AML-193 (cell line): ENCODE measurements at regions not wholly inside any gene's neighbourhood (a gene's known extent, or its start where the extent isn't known, plus 50 kb on each side); places are given as distances from the start of the nearest gene placed in this dataset.

ENCODE experiments used
- DNase-seq, 2 experiments: peaks; one replicate each; lab custom pipeline; 2025; lab: John Stamatoyannopoulos, UW

DNA sequence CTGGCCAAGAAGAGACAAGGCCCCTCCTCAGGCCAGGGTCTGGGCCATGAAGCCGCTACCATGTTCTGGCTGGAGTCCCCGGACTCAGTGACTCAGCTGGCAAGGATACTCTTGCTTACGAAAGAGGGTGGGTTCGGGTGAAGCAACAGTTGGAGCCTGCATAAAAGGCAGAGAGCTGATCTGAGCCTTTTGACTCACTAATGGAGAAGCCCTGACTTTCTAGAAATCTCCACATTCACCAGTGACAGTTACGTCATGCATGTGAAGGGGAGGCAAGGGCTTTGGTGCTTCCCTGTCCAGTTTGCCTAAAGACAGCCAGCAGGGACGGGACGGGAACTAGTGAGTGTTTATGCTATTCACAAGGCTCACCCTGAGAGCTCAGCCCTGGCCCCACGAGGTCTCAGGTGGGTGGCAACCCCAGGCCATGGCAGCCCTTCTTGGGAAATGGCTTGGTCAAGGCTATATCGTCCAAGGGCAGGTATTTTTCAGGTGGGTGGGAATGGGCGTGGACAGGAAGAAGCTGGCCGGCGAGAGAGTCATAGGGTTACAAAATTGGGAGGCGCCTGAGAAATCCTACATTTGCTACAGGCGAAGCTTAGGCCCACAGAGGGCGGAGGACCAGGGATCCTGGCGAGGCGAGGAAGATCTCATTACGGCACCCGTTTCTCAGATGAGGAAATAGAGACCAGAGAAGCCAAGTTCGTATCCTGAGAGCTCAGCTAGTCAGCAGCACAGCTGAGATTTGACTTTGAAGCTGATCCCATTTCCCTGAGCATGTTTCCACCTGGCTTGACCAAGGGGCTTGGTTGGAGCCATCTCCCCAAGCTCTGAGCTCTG, 314.6 kb downstream of the BCL11B start:
- peak; percentile 33 to 73 for DNase-seq

DNA sequence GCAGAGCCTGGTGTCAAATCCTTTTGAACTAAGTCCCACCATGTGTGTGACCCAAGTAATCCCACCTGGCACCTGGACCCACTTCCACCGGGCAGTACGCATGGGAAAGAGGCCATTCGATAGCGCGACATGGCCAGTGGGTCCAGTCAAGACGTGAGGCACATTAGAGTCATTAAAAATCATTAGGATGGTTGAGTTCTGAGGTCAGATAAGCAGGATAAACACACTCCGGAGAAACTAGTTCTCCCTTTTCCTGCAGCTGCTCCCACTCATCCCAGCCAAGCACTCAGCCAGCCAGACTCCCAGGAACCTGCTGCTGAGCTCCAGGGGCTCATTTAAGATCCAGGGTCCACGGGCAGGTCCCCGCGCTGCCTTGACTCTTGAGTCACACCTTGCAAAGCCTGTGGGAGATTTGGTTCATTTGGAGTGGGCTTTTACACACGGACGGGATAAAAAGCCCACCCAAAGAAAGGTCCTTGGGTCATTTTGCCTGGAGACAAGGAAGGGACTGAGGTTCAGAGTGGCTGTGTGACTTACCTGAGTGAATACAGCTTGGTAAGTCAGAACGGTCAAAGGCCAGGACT, 313.9 kb downstream of the BCL11B start:
- no peak for DNase-seq

- DNase-seq = no peak
These were observed 313.4 kb downstream of the BCL11B start for GRCh38 chr14:98958632-98959031.

- DNase-seq = no peak
These were observed 312.6 kb downstream of the BCL11B start for GRCh38 chr14:98959410-98959809.

DNA sequence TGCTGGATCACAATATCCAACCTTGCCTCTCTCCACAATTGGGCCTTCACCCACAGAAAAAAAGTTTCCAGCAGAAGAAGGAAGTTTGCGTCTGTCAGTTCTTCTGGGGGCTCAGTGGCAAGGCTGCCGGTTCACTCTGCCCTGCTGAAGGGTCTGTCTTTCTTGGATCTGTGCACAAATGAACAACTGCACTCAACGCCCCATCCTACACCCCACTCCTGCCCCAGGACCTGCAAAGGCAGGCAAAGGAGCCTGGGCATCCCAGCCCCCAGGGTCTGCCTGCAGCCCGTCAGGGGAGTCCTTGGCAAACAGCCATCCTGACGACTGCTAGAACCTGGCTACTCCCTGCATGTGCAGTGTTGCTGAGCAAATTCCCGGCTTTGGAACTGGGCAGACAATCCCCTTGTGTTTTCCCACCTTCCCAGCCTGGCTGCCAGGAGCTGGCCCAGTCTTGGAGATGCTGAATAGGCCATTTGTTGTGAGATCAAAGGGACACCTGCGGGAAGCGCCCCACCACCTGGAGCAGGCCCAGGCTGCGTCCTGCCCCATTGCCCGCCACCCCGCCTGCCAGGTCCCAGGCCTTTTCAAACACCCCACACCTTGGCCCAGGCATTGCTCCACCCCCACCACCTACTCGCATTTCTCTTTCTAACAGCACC, 311.9 kb downstream of the BCL11B start:
- no peak for DNase-seq

DNA sequence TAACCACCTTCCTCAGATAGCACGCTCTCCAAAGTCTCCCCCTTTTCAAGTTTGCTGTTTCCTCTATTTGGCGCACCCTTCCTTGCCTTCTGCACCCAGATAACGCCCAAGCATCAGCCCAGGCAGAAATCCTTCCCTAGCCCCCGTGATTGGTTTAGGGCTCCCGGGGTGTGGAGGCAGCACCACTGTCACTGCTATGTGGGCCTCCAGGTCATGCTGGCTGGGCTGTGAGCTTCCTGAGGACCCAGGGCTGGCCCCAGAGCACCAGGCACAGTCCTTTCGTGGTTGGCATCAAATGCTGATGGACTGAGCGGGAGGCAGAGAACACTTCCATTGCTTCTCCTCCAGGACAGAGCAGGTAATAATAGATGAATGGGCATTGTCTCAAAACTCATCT, 311.4 kb downstream of the BCL11B start:
- no peak for DNase-seq

DNA sequence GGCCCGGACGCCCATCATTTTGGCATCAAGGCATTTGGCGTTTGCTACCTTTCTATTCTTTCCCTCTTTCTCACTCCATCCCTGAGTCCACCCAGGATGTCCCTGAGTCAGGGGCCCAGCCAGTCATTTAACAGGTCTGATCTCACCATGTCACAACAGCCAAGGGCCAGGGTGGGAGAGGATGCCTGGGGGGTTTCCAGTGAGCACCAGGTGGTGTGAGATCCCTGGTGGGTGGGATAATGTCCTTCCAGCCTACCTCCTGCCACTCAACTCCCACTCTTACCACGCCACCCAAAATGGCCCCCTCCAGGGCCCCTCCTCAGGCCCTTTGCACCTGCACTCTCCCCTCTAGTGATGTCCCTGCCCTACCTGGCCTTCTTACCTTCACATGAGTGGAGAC, 310.8 kb downstream of the BCL11B start:
- no peak for DNase-seq

- DNase-seq = no peak
These were observed 309.9 kb downstream of the BCL11B start for GRCh38 chr14:98962118-98962517.

- DNase-seq = no peak
These were observed 308.4 kb downstream of the BCL11B start for GRCh38 chr14:98963610-98964009.

DNA sequence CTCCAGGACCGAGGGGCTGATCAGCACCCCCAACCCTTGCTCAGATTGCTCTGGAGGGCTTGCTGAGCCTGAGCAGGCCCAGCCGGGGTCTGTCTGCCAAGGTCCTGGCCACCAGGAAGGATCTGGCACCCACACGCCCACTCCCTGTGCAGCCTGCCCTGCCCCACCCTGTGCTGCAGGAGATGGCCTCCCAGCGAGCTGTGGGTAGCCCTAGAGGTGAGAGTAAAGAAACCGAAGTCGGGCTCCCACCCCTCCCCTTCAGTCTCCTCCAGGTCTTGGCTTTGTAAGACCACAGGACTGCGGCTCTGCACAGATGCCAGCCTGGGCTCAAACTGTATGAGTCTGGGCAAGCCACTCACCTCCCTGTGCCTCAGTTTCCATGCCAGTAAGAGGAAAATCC, 307.8 kb downstream of the BCL11B start:
- DNase-seq = no peak

DNA sequence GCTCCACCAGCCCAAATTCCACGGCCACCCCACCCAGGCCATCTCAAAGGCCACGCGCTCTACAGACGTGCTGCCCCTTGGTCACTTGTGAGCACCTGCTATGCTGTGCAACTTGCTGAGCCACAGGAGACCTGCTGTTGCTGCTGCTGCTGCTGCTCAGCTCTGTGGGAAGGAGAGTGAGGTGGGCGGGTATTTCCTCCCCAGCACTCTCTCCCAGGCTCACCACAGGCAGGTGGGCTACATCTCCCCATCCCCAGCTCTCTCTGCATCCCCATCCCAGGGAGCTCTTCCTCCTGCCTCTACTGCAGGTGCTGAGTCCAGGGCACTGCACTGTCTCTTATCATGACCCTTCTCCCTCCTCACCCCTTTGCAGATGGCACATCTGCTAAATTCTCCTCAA, 306.9 kb downstream of the BCL11B start:
- no peak for DNase-seq

DNA sequence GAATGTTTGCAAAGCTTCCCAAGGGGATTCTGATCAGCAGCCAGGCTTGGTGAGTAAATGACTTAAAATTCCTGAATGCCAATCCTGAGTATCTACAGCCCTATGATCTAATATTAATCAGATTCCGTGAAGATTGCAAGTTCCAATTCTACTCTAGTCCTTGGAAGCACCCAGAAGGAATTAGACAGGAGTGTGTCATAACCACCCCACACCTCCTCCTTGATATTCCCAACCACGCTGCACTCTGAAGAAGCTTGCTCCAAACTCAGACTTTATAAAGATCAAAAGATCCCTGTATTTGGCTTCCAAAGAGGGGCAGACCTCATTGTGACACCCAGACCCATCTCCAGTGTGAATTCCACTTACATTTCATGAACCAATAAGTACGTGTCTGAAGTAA, 306.0 kb downstream of the BCL11B start:
- DNase-seq = no peak

GRCh38 chr14:98966475-98967162, 305.4 kb downstream of the BCL11B start:
- DNase-seq = no peak

DNA sequence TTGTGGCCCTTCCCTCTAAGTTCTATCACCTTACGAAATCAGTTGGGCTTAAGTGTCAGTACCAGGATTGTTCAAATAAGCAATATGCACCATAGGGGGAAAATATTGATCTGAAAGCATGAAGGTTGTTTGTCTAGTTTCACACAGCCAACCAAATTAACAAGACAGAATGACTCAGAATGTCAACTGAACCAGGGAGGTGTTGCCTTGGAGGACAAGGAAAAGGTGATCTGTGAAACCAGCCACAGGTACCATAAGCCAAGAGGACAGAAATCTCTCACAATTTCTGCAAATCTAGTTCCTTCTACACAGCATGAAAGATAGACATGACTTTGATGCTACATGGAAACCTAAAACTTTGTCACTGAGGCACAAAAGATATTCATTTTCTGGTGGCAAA, 297.9 kb downstream of the BCL11B start:
- no peak for DNase-seq

DNA sequence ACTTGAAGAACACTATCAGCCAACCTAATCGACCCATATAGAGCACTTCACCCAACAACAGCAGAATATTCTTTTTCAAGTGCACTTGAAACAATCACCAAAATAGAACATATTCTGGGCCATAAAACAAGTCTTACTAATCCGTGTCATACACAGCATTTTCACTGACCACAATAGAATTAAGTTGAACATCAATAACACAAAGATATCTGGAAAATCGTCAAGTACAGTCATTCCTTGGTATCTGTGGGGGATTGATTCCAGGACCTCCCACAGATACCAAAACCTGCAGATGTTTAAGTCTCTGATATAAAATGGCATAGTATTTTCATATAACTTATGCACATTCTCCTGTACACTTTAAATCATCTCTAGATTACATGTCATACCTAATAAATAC, 295.7 kb downstream of the BCL11B start:
- DNase-seq = no peak

DNA sequence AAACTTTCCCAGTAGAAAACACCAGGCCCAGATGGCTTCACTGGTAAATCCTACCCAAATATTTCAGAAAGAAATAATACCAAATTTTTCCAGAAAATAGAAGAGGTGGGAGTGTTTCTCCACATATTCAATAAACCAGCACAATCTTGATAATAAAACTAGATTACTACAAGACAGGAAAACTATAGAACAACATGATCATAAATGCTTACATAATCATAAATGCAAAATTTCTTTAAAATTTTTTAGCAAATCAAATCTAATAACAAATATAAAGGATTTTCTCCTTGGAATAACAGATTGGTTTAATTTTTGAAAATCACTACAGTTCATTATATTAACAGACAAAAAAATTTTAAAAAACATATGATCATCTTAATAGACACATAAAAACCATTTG, 294.5 kb downstream of the BCL11B start:
- no peak for DNase-seq

- no peak for DNase-seq
These were observed 289.0 kb downstream of the BCL11B start for GRCh38 chr14:98982986-98983385.

- no peak for DNase-seq
These were observed 287.8 kb downstream of the BCL11B start for GRCh38 chr14:98984027-98984718.

- no peak for DNase-seq
These were observed 287.3 kb downstream of the BCL11B start for GRCh38 chr14:98984719-98985041.

GRCh38 chr14:98993818-98994217, 278.2 kb downstream of the BCL11B start:
- no peak for DNase-seq

GRCh38 chr14:98994561-98994960, 277.4 kb downstream of the BCL11B start:
- no peak for DNase-seq

- DNase-seq = no peak
These were observed 274.3 kb downstream of the BCL11B start for GRCh38 chr14:98997526-98998205.
